ENCODE measurements at regions not wholly inside any gene's neighbourhood (a gene's known extent, or its start where the extent isn't known, plus 50 kb on each side); places are given as distances from the start of the nearest gene placed in this dataset.
A peak's percentile ranks its signal among the peaks of the same experiment; 100 is the strongest.

- Histone ChIP-seq H3K4me3 (ENCODE audit: low read depth, low read length) (no peak overlapping the region), H3K27ac (ENCODE audit: insufficient read depth, low read length, poor library complexity, severe bottlenecking) (no peak overlapping the region), H3K27me3 (ENCODE audit: control insufficient read depth, insufficient read depth, low read length) (no peaks in the 10 kb centered on the region), H3K36me3 (ENCODE audit: control insufficient read depth, insufficient read depth, low read length) (no peaks in the 10 kb centered on the region), H3K9me3 (ENCODE audit: control insufficient read depth in 2 of 2, low read length in 2 of 2) (no peaks in the 10 kb centered on the region), H3K4me1 (ENCODE audit: control insufficient read depth, insufficient read depth, low read length, poor library complexity, severe bottlenecking) (no peaks in the 10 kb centered on the region)
- H3K27me3 Mint-ChIP-seq: peaks cover 5% of the 10 kb centered on the region
- H3K9me3 Mint-ChIP-seq: peaks cover 0 to 5% (median 1%) of the 10 kb centered on the region in 7 donors
- H3K4me1 Mint-ChIP-seq: no peaks in the 10 kb centered on the region
- DNase-seq (no peak), ATAC-seq (ENCODE audit: low read depth in 2 of 2) (no peak)
- no peak overlapping the region for H3K27ac Mint-ChIP-seq
- no peaks in the 10 kb centered on the region for H3K36me3 Mint-ChIP-seq
- H3K4me3 Mint-ChIP-seq: no peak overlapping the region
Observed at GRCh38 chr2:118683460-118683859, 164.0 kb downstream of the EN1 start.

GRCh38 chr2:118678985-118679384 lies 168.5 kb downstream of the EN1 start:
- Histone ChIP-seq H3K9me3 (ENCODE audit: control insufficient read depth in 2 of 2, low read length in 2 of 2) (no peaks in the 10 kb centered on the region), H3K36me3 (ENCODE audit: control insufficient read depth, insufficient read depth, low read length) (no peaks in the 10 kb centered on the region), H3K27ac (ENCODE audit: insufficient read depth, low read length, poor library complexity, severe bottlenecking) (no peak overlapping the region), H3K4me1 (ENCODE audit: control insufficient read depth, insufficient read depth, low read length, poor library complexity, severe bottlenecking) (no peaks in the 10 kb centered on the region), H3K27me3 (ENCODE audit: control insufficient read depth, insufficient read depth, low read length) (no peaks in the 10 kb centered on the region), H3K4me3 (ENCODE audit: low read depth, low read length) (no peak overlapping the region)
- Mint-ChIP-seq H3K27ac (no peak overlapping the region), H3K27me3 (peaks cover 10% of the 10 kb centered on the region), H3K4me3 (no peak overlapping the region), H3K9me3 (peaks cover 0 to 5% (median 2%) of the 10 kb centered on the region in 7 donors), H3K4me1 (no peaks in the 10 kb centered on the region), H3K36me3 (no peaks in the 10 kb centered on the region)
- DNase-seq (no peak), ATAC-seq (ENCODE audit: low read depth in 2 of 2) (no peak)

- H3K27ac ChIP-seq (ENCODE audit: insufficient read depth, low read length, poor library complexity, severe bottlenecking): no peak overlapping the region
- no peaks in the 10 kb centered on the region for H3K4me1 Mint-ChIP-seq
- no peaks in the 10 kb centered on the region for H3K9me3 ChIP-seq (ENCODE audit: control insufficient read depth in 2 of 2, low read length in 2 of 2)
- no peak overlapping the region for H3K4me3 ChIP-seq (ENCODE audit: low read depth, low read length)
- DNase-seq (no peak), ATAC-seq (ENCODE audit: low read depth in 2 of 2) (no peak)
- H3K27ac Mint-ChIP-seq: no peak overlapping the region
- H3K36me3 ChIP-seq (ENCODE audit: control insufficient read depth, insufficient read depth, low read length): no peaks in the 10 kb centered on the region
- no peaks in the 10 kb centered on the region for H3K4me1 ChIP-seq (ENCODE audit: control insufficient read depth, insufficient read depth, low read length, poor library complexity, severe bottlenecking)
- no peaks in the 10 kb centered on the region for H3K36me3 Mint-ChIP-seq
- H3K27me3 ChIP-seq (ENCODE audit: control insufficient read depth, insufficient read depth, low read length): no peaks in the 10 kb centered on the region
- H3K4me3 Mint-ChIP-seq: no peak overlapping the region
- peaks cover 5% of the 10 kb centered on the region for H3K27me3 Mint-ChIP-seq
- H3K9me3 Mint-ChIP-seq: peaks cover 0 to 5% (median 2%) of the 10 kb centered on the region in 7 donors
Observed at GRCh38 chr2:118677546-118677945, 169.9 kb downstream of the EN1 start.

GRCh38 chr2:118675531-118675930 lies 171.9 kb downstream of the EN1 start:
- no peak overlapping the region for H3K4me3 ChIP-seq (ENCODE audit: low read depth, low read length)
- Mint-ChIP-seq H3K4me1 (no peaks in the 10 kb centered on the region), H3K4me3 (no peak overlapping the region), H3K9me3 (peaks cover 0 to 4% (median 0%) of the 10 kb centered on the region in 7 donors), H3K36me3 (no peaks in the 10 kb centered on the region), H3K27me3 (peaks cover 7% of the 10 kb centered on the region), H3K27ac (no peak overlapping the region)
- no peak for DNase-seq
- H3K36me3 ChIP-seq (ENCODE audit: control insufficient read depth, insufficient read depth, low read length): no peaks in the 10 kb centered on the region
- H3K27ac ChIP-seq (ENCODE audit: insufficient read depth, low read length, poor library complexity, severe bottlenecking): no peak overlapping the region
- H3K27me3 ChIP-seq (ENCODE audit: control insufficient read depth, insufficient read depth, low read length): no peaks in the 10 kb centered on the region
- ATAC-seq (ENCODE audit: low read depth in 2 of 2): no peak
- H3K4me1 ChIP-seq (ENCODE audit: control insufficient read depth, insufficient read depth, low read length, poor library complexity, severe bottlenecking): no peaks in the 10 kb centered on the region
- no peaks in the 10 kb centered on the region for H3K9me3 ChIP-seq (ENCODE audit: control insufficient read depth in 2 of 2, low read length in 2 of 2)

GRCh38 chr2:118672571-118673158 lies 174.8 kb downstream of the EN1 start:
- Histone ChIP-seq H3K4me1 (ENCODE audit: control insufficient read depth, insufficient read depth, low read length, poor library complexity, severe bottlenecking) (no peaks in the 10 kb centered on the region), H3K36me3 (ENCODE audit: control insufficient read depth, insufficient read depth, low read length) (no peaks in the 10 kb centered on the region), H3K9me3 (ENCODE audit: control insufficient read depth in 2 of 2, low read length in 2 of 2) (no peaks in the 10 kb centered on the region), H3K27ac (ENCODE audit: insufficient read depth, low read length, poor library complexity, severe bottlenecking) (no peak overlapping the region), H3K4me3 (ENCODE audit: low read depth, low read length) (no peak overlapping the region), H3K27me3 (ENCODE audit: control insufficient read depth, insufficient read depth, low read length) (no peaks in the 10 kb centered on the region)
- no peak for DNase-seq
- Mint-ChIP-seq H3K27me3 (peaks cover 8% of the 10 kb centered on the region), H3K36me3 (no peaks in the 10 kb centered on the region), H3K9me3 (peaks cover 0 to 4% (median 0%) of the 10 kb centered on the region in 7 donors), H3K4me1 (no peaks in the 10 kb centered on the region), H3K27ac (no peak overlapping the region), H3K4me3 (no peak overlapping the region)
- no peak for ATAC-seq (ENCODE audit: low read depth in 2 of 2)

GRCh38 chr2:118671701-118672454 lies 175.6 kb downstream of the EN1 start:
- ATAC-seq (ENCODE audit: low read depth in 2 of 2) (no peak), DNase-seq (no peak)
- H3K36me3 Mint-ChIP-seq: no peaks in the 10 kb centered on the region
- no peaks in the 10 kb centered on the region for H3K36me3 ChIP-seq (ENCODE audit: control insufficient read depth, insufficient read depth, low read length)
- no peaks in the 10 kb centered on the region for H3K27me3 ChIP-seq (ENCODE audit: control insufficient read depth, insufficient read depth, low read length)
- no peaks in the 10 kb centered on the region for H3K4me1 ChIP-seq (ENCODE audit: control insufficient read depth, insufficient read depth, low read length, poor library complexity, severe bottlenecking)
- no peaks in the 10 kb centered on the region for H3K4me1 Mint-ChIP-seq
- peak overlapping the region in 1 of 3 donors; percentile 30 for H3K27ac Mint-ChIP-seq
- no peaks in the 10 kb centered on the region for H3K9me3 ChIP-seq (ENCODE audit: control insufficient read depth in 2 of 2, low read length in 2 of 2)
- peaks cover 8% of the 10 kb centered on the region for H3K27me3 Mint-ChIP-seq
- no peak overlapping the region for H3K4me3 ChIP-seq (ENCODE audit: low read depth, low read length)
- H3K27ac ChIP-seq (ENCODE audit: insufficient read depth, low read length, poor library complexity, severe bottlenecking): no peak overlapping the region
- peaks cover 0 to 2% (median 0%) of the 10 kb centered on the region in 7 donors for H3K9me3 Mint-ChIP-seq
- no peak overlapping the region for H3K4me3 Mint-ChIP-seq

GRCh38 chr2:118670838-118671237 lies 176.6 kb downstream of the EN1 start:
- H3K36me3 Mint-ChIP-seq: no peaks in the 10 kb centered on the region
- H3K27me3 Mint-ChIP-seq: peaks cover 4% of the 10 kb centered on the region

GRCh38 chr2:118670276-118670675 lies 177.2 kb downstream of the EN1 start:
- Histone ChIP-seq H3K27ac (ENCODE audit: insufficient read depth, low read length, poor library complexity, severe bottlenecking) (no peak overlapping the region), H3K36me3 (ENCODE audit: control insufficient read depth, insufficient read depth, low read length) (no peaks in the 10 kb centered on the region), H3K9me3 (ENCODE audit: control insufficient read depth in 2 of 2, low read length in 2 of 2) (no peaks in the 10 kb centered on the region), H3K4me1 (ENCODE audit: control insufficient read depth, insufficient read depth, low read length, poor library complexity, severe bottlenecking) (no peaks in the 10 kb centered on the region), H3K4me3 (ENCODE audit: low read depth, low read length) (no peak overlapping the region), H3K27me3 (ENCODE audit: control insufficient read depth, insufficient read depth, low read length) (no peaks in the 10 kb centered on the region)
- ATAC-seq (ENCODE audit: low read depth in 2 of 2) (no peak), DNase-seq (no peak)
- Mint-ChIP-seq H3K9me3 (peaks cover 0 to 3% (median 0%) of the 10 kb centered on the region in 7 donors), H3K4me1 (no peaks in the 10 kb centered on the region), H3K27ac (no peak overlapping the region), H3K4me3 (no peak overlapping the region), H3K27me3 (peaks cover 4% of the 10 kb centered on the region), H3K36me3 (no peaks in the 10 kb centered on the region)

More at GRCh38 chr2:118670838-118671237, 176.6 kb downstream of the EN1 start:
- no peaks in the 10 kb centered on the region for H3K27me3 ChIP-seq (ENCODE audit: control insufficient read depth, insufficient read depth, low read length)
- H3K36me3 ChIP-seq (ENCODE audit: control insufficient read depth, insufficient read depth, low read length): no peaks in the 10 kb centered on the region
- no peak overlapping the region for H3K27ac ChIP-seq (ENCODE audit: insufficient read depth, low read length, poor library complexity, severe bottlenecking)
- H3K4me3 ChIP-seq (ENCODE audit: low read depth, low read length): no peak overlapping the region
- H3K4me1 ChIP-seq (ENCODE audit: control insufficient read depth, insufficient read depth, low read length, poor library complexity, severe bottlenecking): no peaks in the 10 kb centered on the region
- Mint-ChIP-seq H3K4me1 (no peaks in the 10 kb centered on the region), H3K4me3 (peak overlapping the region in 1 of 4 donors; percentile 74), H3K27ac (no peak overlapping the region), H3K9me3 (peaks cover 0 to 2% (median 0%) of the 10 kb centered on the region in 7 donors)
- DNase-seq (no peak), ATAC-seq (ENCODE audit: low read depth in 2 of 2) (no peak)
- H3K9me3 ChIP-seq (ENCODE audit: control insufficient read depth in 2 of 2, low read length in 2 of 2): no peaks in the 10 kb centered on the region
